Stimulated activated CD4-positive, alpha-beta T cell treated with anti-CD3 and anti-CD28 coated beads, Interleukin-4, amount 100 ng/mL, for 1 hour (primary cell): ENCODE measurements at regions not wholly inside any gene's neighbourhood (a gene's known extent, or its start where the extent isn't known, plus 50 kb on each side); places are given as distances from the start of the nearest gene placed in this dataset.
"Not testable (repeated sequence)": the region's sequence is repeated elsewhere in the genome, so short reads cannot be mapped to it uniquely, and the experiment has no call there.

ENCODE experiments used
- DNase-seq: peaks from one replicate; pipeline ENCODE4 v3.0.0-alpha.2; 2020

DNA sequence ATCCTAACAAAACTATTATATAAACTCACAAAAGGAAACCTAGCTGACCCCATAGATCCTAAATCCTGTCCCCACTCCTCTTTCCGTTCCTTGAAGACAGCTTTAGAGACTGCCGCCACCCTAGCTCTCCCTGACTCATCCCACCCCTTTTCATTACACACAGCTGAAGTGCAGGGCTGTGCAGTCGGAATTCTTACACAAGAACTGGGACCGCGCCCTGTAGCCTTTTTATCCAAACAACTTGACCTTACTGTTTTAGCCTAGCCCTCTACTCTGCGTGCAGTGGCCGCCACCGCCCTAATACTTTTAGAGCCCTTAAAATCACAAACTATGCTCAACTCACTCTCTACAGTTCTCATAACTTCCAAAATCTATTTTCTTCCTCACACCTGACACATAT lies 264.0 kb downstream of the SMARCA2 start:
- not testable (repeated sequence) for DNase-seq

DNA sequence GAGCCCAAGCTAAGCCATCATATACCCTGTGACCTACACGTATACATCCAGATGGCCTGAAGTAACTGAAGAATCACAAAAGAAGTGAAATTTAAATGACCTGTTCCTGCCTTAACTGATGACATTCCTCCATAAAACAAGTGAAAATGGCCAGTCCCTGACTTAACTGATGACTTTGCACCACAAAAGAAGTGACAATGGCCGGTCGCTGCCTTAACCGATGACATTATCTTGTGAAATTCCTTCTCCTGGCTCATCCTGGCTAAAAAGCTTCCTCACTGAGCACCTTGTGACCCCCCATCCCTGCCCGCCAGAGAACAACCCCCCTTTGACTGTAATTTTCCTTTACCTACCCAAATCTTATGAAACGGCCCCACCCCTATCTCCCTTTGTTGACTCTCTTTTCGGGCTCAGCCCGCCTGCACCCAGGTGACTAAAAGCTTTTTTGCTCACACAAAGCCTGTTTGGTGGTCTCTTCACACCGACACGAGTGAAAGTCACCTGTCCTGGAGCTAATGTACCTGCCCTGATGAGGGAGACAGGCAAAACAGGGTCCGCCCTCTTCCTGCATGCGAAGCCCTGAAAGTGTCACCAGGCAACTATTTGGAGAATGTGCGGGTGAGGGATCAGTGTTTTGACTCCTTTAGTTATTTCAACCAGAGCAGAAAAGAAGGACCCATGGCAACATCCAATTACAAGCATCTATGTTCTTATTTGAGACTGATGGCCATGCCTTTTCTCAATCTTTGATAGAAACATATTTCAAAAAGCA lies 266.1 kb downstream of the SMARCA2 start:
- DNase-seq, result no peak

DNA sequence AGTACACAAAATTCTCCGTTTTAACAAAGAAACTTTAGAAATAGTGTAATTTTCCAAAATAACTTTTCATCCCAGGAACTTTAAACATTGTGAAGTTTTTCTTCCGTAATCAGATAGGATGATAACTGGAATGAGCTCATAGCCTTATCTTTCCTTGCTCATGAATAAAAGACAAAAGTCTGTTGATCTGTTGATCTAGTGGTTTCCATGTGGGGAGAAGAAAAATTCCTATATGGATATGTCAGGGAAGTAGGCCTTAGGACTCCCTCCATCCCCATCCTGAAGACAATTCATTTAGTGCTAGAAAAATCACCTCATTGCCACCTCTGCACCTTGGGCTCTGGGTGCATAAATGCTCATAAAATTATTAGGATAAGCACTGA lies 266.6 kb downstream of the SMARCA2 start:
- no peak for DNase-seq

DNA sequence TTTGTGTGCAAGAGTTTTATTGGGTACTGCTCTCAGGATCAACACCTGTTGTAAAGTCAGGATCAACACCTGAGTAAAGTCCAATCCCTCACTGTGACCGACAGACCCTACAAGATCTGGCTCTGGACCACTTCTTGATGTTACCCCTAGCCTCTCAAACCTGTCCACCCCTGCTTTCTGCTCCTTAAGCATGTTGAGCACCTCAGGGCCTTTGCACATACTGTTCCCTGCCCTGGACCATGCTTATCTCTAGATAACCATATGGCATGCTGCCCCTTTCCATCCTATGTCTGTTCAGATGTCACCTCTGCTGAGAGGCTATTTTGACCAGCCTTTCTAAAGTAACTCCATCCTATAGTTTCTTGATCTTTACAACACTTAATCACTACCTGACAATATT lies 269.6 kb downstream of the SMARCA2 start:
- no peak for DNase-seq

DNA sequence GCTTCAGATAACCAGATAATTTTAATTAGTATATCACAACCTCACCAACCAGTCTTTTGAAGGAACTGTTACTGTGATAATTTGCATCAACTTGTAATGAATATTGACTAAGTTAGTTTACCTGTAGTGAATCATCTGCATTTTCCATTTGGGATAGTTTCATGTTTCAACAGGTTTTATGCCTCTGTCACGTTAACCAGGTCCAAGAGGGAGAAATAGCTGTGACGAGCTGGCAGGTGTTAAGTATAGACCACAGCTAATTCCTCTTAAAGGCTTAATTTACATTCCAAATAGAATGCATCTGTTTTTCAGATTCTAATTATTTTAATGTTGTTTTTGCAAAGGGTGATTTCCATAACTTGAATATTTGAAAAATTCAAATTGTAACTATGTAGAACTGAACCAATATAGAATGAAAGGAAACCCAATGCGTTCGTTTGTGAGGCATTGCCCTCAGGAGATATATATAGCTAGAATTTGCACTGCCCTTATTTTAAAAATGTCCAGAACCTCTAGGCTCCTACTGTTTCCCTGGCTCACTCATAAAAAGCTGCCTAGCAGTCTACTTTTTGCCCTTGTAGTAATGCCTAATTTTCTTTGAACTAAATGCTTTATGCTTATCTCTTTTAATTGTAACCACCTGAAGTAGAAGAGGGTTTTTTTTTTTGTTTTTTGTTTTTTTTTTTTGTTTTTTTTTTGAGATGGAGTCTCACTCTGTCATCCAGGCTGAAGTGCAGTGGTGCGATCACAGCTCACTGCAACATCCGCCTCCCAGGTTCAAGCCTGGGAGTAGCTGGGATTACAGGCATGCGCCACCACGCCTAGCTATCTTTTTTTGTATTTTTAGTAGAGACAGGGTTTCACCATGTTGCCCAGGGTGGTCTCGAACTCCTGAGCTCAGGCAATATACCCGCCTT lies 270.5 kb downstream of the SMARCA2 start:
- no peak for DNase-seq

DNA sequence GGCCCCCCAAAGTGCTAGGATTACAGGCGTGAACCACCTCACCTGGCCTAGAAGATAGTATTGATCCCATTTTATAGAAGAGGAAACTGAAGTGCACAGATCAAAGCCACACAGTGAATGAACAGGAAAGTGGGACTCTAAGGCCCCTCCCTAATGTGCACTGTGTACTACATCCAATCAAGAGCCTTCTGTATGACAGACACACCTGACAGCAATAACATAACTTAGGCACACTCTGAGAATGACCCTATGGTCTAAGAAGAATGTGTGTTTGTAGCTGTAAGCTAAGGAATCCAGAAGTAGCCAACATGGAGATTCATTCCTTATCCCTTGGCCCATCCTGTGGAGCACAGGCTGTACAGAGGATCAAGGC lies 271.2 kb downstream of the SMARCA2 start:
- DNase-seq, result no peak

DNA sequence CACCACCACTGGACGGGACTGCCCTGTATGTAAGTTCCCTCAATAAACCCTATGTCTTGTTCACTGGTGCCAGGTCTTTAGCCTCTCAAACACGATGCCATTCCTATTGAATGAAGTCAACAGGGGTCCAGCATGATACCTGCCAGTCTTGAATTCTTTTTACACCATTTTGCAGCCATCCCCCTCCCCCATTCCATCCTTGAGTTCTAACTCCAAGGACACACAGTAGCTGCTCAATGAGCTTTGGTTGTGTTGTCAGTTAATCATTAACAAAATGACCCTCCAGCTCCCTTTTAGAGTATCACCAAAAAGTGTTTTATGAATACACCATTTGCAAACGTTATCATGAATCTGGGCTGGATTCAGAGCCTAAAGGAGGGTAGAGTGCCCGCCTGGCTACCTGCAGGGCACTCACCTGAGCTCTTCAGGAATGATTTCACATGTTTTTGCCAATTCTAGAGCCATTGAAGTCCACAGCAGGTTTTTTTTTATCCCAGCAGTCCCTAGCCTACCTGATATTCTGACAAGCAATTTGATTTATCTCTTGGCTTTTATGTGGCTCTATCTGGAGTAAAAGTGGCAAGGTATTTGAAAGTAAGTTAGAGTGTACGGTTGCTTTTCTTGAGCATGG lies 271.8 kb downstream of the SMARCA2 start:
- DNase-seq, result no peak

DNA sequence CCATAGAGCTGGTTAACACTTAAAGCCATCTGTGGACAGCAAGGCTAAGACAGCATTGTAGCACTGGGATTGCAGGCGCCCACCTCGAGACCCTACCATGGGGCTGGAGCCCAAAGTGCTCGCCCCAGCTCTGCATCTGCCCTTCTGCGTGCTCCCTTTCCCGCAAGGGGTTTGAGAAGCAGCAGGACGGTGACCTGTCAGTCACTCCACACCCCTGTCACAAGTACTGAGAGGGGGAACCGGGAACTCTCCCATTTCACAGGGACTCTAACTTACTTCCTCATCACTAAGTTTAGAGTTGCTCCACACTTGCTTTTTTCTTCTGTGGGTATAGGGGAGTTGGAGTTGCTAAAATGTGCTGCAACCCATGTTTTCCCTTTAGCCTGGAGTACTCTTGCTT lies 273.2 kb downstream of the SMARCA2 start:
- no peak for DNase-seq

DNA sequence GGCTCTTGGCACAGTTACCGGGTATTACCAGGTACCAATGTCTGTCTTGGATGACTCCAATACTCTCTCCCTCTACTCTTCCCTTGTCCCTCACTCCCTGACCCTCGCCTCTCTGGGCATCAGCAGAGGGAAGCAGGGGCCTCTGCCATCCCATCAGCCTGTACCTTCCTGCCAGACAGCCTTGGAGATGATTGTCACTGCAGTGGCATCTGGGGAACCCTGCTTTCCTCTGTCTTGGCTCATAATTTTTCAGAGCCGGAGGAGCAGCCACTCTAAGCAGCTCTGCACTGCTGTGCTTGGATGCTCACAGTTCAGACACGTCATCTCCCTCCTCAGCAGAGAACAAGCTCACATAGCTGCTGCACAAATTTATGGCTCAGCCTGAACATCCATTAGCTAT lies 274.1 kb downstream of the SMARCA2 start:
- no peak for DNase-seq

DNA sequence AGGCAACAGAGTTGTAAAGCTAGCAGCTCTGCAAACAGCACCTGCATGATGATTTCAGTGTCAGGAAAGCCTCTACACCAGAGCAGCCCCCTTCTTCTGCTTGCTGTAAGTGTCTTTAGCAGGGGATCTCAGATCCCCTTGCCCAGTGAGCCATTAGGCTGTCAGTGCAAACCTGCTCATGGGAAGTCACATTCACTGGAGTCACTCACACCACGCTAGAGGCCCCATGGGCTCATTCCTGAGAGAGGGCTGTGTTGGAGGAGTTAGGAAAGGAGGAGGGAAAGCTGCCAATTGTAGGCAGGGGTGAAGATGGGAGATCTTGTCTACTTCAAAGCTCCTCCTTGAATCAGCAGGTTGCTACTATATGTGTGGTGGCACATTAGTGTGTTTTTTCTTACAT lies 275.2 kb downstream of the SMARCA2 start:
- no peak for DNase-seq

DNA sequence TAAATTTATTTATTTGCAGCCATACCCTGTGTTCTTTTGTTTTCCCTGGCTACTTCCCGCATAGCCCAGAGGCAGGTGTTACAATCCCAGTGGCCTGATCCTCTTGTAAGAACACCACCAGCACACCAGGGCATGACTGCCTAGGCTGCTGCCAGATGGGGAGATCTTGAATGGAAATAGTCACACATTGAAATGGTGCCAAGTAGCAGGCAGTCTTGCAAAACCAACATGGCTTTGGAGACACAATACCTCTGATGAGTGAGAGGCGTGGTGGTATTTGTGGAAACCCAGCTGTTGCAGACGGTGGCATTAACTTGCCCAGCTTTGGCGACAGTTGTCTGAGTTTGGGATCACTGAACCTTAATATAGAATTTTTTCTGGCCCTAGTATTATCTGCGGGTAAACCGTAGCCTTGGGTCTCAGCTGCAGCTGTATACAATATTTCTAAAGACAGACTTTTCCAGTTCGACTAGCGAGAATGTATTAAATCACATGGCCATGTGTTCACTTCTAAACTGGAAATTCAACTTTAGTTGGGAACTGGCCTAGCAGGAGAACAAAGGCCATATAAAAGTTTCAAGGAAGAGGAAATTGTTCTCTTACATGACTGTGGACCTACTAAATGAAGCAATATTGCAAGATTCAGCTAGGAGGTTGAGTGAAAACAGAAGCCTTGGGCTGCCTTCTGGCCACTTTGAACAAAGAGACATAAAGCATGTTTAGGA lies 277.0 kb downstream of the SMARCA2 start:
- DNase-seq, result no peak

DNA sequence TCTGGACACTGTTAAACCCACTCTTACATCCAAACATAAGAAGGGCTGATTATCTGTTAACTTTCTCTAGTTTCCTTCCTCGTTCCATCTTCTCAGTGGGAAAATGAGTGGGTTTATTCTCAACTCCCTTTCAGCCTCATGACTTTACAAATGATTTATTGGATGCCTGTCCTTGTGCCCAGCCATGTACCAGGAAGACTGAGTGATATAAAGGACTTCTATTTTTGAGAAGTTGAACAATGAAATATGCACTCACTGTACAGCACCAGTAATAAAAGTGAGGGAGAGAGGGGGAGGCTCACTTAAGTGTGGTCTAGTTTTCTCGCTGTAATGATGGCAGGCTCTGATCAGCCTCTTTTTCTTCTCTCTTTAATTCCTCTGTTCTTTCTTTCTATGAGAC lies 277.6 kb downstream of the SMARCA2 start:
- no peak for DNase-seq

DNA sequence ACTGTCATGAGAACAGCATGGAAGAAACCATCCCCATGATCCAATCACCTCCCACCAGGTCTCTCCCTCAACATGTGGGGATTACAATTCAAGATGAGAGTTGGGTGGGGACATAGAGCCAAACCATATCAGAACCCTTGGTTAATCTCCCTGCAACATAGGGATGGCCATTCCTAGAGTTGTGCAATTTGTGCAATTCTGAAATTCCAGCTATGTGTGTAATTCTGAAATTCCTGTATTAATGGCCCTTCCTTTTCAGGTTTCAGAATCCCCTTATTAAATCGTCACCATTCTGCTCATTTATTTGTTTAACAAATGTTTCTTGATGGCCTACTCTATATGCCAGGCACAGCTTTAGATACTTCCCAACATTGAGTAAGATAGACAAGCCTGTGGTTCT lies 282.6 kb downstream of the SMARCA2 start:
- DNase-seq, result no peak

DNA sequence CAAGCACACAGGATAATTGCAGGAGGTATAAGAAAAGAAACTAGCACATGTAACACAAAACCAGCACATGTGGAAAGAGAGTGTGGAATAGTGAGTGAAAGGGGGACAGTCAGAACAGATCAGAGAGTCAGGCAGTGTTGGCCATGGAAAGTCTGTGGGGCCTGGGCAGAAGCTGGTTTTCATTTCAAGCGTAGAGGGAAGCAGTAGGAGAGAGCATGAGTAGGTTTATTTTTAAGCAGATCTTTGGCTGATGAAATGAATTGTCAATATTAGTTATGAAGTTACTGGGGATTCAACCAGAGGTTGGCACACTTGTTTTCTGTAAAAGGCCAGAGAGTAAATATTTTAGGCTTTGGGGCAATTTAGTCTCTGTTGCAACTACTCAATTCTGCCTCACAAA lies 283.1 kb downstream of the SMARCA2 start:
- no peak for DNase-seq

DNA sequence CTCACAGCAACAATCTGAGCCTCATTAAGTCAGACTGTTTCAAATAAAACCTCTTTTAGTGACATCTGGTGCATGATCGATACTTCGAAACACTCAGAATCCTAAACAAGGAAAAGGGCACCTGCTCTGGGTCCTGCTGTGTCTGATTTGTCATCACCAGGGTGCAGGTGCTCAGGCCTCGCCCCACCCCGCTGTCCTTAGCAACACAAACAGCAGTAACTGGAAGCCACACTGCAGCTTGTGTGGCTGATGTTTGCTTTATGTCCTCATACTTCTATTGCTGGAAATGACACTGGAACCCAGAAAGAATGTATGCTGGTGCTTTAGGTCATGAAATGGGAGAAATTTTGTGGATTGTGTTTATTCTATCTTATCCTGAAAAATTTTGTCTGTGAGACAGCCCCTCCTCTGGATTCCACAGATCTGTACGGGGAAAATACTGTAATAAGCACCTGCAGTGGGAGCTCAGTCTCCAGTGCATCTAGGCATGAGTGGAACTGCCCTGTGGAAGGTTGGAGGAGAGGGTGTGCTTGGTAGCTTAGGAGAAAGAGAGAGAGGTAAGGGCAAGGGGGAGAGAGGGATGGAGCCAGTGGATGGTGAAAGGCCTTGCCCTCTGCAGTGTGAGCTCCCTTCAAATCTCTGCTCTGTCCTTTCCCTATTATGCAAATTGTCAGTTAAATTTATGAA lies 284.2 kb downstream of the SMARCA2 start:
- DNase-seq, result no peak

DNA sequence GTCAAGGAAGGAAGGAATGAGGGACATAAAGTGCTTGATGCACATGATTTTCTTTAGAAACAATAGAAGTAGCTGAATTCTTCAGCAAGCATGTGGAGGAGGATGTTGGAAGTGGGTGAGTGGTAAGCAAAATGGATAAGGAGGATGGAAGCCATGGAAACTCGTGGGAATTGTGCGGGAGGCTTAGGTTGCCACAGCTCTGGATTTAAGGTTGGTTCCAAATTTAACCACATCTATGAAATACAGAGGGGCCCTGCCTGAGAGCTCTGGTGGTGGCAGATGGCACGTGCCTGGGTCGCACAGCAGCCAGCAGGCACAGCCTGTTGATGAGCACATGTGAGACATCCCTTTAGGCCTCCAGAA lies 284.7 kb downstream of the SMARCA2 start:
- no peak for DNase-seq

DNA sequence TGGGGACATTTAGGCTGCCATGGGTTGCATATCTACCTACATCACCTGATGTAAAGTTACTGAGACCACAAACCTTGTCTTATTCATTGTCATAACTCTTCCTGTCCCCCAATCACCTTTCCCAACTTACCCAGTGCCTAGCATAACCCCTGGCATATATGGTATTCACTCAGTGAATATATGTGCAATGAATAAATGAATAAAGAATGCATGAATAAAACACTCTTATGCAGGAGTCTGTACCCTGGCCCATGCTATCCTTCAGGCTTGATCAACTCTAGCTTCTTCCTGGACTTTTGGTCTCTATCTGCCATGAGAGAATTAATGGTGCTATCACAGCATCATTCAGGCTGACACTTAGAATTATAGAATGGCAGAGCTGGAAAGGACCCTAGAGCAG lies 285.2 kb downstream of the SMARCA2 start:
- DNase-seq, result no peak

DNA sequence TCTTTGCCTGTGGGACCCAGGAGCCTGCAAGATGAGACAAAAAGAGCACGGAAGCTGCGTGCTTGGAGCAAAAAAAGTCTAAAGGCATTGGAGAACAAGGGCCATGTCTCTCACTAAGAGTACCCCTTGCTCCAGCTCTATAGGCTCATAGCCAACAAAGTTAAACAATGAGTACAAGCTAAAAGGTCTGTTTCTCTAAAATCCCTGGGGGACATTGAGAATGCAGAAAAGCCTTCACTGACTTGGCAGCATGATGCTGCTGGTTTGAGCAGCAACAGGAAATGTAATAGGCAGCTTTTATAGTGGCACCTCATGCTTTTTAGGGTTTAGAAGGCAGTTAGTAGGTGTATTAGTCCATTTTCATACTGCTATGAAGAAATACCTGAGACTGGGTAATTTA lies 287.5 kb downstream of the SMARCA2 start:
- DNase-seq, result no peak

DNA sequence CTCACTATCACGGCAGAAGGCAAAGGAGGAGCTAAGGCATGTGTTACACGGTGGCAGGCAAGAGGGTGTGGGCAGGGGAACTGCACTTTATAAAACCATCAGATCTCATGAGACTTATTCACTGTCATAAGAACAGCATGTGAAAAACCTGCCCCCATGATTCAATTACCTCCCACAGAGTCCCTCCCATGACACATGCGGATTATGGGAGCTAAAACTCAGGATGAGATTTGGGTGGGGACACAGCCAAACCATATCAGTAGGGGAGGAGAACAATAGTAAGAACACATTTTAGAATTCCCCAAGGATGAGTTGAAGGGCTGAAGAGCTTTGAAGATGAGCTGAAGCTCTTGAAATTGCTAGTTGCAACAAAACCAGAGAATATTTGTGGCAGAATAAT lies 287.9 kb downstream of the SMARCA2 start:
- no peak for DNase-seq

DNA sequence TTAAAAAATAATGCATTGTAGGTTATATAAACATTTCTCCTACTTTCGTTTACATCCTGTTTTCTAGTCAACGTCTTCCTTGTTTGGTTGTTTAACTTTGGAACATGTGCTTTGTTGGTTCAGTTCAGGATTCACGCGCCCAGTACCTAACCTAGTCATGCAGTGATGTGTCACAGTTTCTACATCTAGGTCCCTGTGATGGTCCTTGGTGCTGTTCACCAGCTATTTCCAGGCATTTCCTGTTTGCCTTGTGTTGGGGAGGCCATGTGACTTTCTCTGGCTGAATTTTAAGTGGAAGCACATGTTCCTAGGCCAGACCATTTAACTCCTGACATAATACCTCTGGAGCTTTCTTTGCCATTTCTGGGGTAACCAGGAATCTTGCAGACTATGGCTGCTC lies 292.3 kb downstream of the SMARCA2 start:
- no peak for DNase-seq

DNA sequence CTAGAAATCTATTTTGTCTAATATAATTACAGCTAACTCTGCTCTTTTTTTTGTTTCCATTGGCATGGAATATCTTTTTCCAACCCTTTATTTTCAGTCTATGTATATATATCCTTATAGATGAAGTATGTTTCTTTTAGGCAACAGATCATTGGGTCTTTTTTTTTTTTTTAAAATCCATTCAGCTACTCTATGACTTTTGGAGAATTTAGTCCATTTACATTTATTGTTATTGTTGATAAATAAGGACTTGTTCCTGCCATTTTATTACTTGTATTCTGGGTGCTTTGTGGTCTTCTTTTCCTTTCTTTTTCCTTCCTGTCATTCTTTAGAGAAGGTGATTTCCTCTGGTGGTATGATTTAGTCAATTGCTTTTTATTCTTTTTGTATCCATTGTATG lies 296.8 kb downstream of the SMARCA2 start:
- DNase-seq, result no peak

DNA sequence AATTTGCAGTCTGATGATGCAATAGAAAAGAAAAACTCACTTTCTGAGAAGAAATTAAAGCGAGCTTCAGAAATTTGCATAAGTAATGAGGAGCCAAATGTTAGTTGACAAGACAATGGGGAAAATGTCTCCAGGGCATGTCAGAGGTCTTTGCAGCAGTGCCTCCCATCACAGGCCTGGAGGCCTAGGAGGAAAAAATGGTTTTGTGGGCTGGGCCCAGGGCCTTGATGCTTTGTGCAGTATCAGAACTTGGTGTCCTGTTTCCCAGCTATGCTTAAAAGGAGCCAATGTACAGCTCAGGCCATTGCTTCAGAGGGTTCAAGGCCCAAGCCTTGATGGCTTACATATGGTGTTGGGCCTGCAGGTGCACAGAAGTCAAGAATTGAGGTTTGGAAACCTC lies 298.4 kb downstream of the SMARCA2 start:
- DNase-seq, result no peak

DNA sequence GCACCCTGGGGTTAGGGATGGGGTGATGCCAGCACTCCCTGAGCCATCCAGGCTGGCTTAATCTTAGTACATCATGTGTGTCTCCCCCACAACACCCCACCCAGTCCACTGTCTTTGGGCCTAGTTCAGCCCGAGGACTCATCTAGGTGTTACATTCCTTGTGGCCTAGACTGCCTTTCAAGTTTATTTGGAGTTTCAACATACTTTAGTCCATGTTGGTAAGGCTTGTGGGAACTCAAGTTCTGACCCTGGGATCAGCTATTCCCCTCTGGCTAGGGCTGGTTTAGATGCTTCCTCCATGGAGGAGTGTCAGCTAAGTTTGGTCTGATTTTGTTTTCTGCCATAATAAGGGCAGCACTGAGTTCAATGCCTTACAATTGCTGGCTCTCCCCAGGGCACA lies 302.4 kb downstream of the SMARCA2 start:
- no peak for DNase-seq
